ENCODE measurements at regions not wholly inside any gene's neighbourhood (a gene's known extent, or its start where the extent isn't known, plus 50 kb on each side); places are given as distances from the start of the nearest gene placed in this dataset.

DNA sequence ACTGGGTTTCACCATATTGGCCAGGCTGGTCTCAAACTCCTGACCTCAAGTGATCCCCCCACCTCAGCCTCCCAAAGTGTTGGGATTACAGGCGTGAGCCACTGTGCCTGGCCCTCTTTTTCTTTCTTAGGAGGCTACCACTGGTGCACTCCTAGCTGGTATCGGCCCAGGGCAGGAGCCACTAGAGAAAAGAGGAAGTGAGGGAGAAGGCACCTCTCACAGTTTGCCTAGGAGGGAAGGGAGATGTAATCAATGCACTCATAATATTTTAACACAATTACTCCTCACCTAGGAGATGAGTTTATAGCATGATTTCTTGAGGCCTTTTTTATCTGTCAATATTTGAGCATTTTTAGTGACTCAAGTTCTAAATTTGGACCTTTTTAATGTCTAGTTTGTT, 189.0 kb upstream of the SOX4 start:
- DNase-seq, result no peak
- 80 to 81% methylated on average over 2 of the region's 2 CpGs for WGBS, 2 donors

DNA sequence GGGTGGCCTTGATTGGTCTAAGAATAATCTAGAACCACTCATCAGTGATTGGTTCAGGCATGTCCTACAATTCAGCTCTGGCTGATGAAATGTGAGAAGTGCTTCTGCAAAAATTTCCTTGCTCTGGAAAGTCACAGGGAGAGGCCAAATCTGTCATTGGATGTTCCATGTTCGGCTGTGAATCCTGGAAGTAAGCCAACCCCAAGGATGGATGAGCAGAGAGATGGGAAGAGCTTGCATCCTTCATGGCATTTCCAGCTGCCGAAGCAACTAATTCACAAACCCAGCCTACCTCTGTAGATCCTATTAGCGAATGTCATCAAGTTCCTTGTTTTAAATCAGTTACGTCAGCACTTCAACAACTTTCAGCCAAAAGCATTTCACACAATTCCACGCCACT, 187.2 kb upstream of the SOX4 start:
- Histone ChIP-seq H3K4me1 (no peaks in the 10 kb centered on the region), H3K4me3 (no peak overlapping the region), H3K9me3 (no peaks in the 10 kb centered on the region), H3K27ac (no peak overlapping the region), H3K36me3 (ENCODE audit: low read depth, missing control alignments) (no peaks in the 10 kb centered on the region), H3K27me3 (no peaks in the 10 kb centered on the region)
- TF ChIP-seq POLR2A (IDR thresholded peaks at IDR 0.05), result no peak
- no peak for TF ChIP-seq CTCF (IDR thresholded peaks at IDR 0.05)
- WGBS, 2 donors, result 83 to 91% methylated on average over 5 of the region's 5 CpGs
- no peak for DNase-seq
- intact Hi-C loops (cut with DNase I; ENCODE audit: low total_unique reads), result no loop called here

More for the DNA sequence above, 189.0 kb upstream of the SOX4 start:
- H3K36me3 ChIP-seq (ENCODE audit: low read depth, missing control alignments), result no peaks in the 10 kb centered on the region
- intact Hi-C loops (cut with DNase I; ENCODE audit: low total_unique reads), result no loop called here
- no peak overlapping the region for H3K4me3 ChIP-seq
- H3K27ac ChIP-seq, result no peak overlapping the region
- H3K27me3 ChIP-seq, result no peaks in the 10 kb centered on the region
- H3K9me3 ChIP-seq, result no peaks in the 10 kb centered on the region
- no peaks in the 10 kb centered on the region for H3K4me1 ChIP-seq
- TF ChIP-seq POLR2A (IDR thresholded peaks at IDR 0.05), result no peak
- TF ChIP-seq CTCF (IDR thresholded peaks at IDR 0.05), result no peak

DNA sequence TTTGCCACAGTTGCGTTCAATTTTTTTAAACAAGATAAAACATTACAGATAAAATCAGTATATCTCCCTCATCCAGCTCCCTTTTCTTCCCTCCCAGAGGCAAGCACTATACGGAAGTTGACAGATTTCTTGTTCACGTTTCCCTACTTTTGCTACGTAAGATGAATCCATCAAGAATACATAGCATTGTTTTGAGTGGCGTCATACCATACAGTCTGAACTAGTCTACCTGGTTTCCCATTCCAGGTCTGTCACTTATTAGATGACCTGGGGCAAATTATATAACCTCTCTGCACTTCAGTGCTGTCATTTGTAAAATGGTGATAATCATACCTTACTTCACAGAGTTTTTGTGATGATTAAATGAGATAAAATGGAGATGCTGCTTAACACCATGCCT, 184.3 kb upstream of the SOX4 start:
- TF ChIP-seq CTCF (IDR thresholded peaks at IDR 0.05) (no peak), POLR2A (IDR thresholded peaks at IDR 0.05) (no peak)
- intact Hi-C loops (cut with DNase I; ENCODE audit: low total_unique reads), result no loop called here
- Histone ChIP-seq H3K4me3 (no peak overlapping the region), H3K27ac (no peak overlapping the region), H3K36me3 (ENCODE audit: low read depth, missing control alignments) (no peaks in the 10 kb centered on the region), H3K4me1 (no peaks in the 10 kb centered on the region), H3K9me3 (no peaks in the 10 kb centered on the region), H3K27me3 (no peaks in the 10 kb centered on the region)
- 95 to 97% methylated on average over 5 of the region's 5 CpGs for WGBS, 2 donors
- DNase-seq, result no peak

GRCh38 chr6:21413428-21413827, 180.1 kb upstream of the SOX4 start:
- Histone ChIP-seq H3K4me3 (no peak overlapping the region), H3K9me3 (no peaks in the 10 kb centered on the region), H3K27ac (no peak overlapping the region), H3K36me3 (ENCODE audit: low read depth, missing control alignments) (no peaks in the 10 kb centered on the region), H3K27me3 (no peaks in the 10 kb centered on the region), H3K4me1 (no peaks in the 10 kb centered on the region)
- no peak for DNase-seq
- TF ChIP-seq POLR2A (IDR thresholded peaks at IDR 0.05) (no peak), CTCF (IDR thresholded peaks at IDR 0.05) (no peak)
- intact Hi-C loops (cut with DNase I; ENCODE audit: low total_unique reads), result no loop called here
- WGBS, 2 donors, result 94 to 97% methylated on average over 1 of the region's 1 CpG

DNA sequence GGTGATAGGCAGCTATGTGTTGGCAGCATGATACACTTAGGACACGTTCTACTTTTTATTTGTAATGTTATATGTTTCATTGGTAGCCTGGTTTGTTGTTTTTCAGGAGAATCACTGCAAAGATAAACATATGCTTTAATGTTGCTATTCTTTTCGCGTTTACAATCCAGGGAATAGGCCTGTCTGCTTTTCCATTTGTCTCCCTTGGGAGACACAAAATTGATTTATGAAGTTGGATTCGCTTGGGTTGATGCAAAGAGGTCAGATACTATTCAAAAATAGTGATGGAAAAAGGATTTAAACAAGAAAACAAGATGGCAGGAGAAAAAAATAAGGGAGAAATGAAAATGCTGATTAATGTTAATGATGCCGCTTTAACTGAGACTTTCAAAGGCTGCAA, 179.5 kb upstream of the SOX4 start:
- Histone ChIP-seq H3K36me3 (ENCODE audit: low read depth, missing control alignments) (no peaks in the 10 kb centered on the region), H3K27ac (no peak overlapping the region), H3K4me3 (no peak overlapping the region), H3K27me3 (no peaks in the 10 kb centered on the region), H3K4me1 (no peaks in the 10 kb centered on the region), H3K9me3 (no peaks in the 10 kb centered on the region)
- DNase-seq, result no peak
- 77% methylated on average over 5 of the region's 5 CpGs for WGBS, 2 donors
- intact Hi-C loops (cut with DNase I; ENCODE audit: low total_unique reads), result no loop called here
- TF ChIP-seq CTCF (IDR thresholded peaks at IDR 0.05) (no peak), POLR2A (IDR thresholded peaks at IDR 0.05) (no peak)
